ENCODE measurements at regions not wholly inside any gene's neighbourhood (a gene's known extent, or its start where the extent isn't known, plus 50 kb on each side); places are given as distances from the start of the nearest gene placed in this dataset.

GRCh38 chr1:208923946-208924720, 659.4 kb upstream of the CAMK1G start:
- TF ChIP-seq POLR2AphosphoS5 (IDR thresholded peaks at IDR 0.05) (no peak), CTCF (IDR thresholded peaks at IDR 0.05) (no peak), EP300 (IDR thresholded peaks at IDR 0.05) (no peak), POLR2A (IDR thresholded peaks at IDR 0.05) (no peak)
